H1 (cell line): ENCODE measurements at regions not wholly inside any gene's neighbourhood (a gene's known extent, or its start where the extent isn't known, plus 50 kb on each side); places are given as distances from the start of the nearest gene placed in this dataset.

Source experiments
- CTCF ChIA-PET: fragments of 300-600 bp; sonication (Branson Sonifier 250); formaldehyde crosslinking; loops from one replicate; lab custom pipeline; 2021; ENCODE audit not compliant: partially characterized antibody; lab: Charles Lee
- POLR2A ChIA-PET: fragments of 300-600 bp; sonication (Branson Sonifier 250); formaldehyde crosslinking; loops from one replicate; lab custom pipeline; 2021; ENCODE audit warnings: inconsistent platforms; ENCODE audit not compliant: partially characterized antibody; lab: Charles Lee
- DNase-seq, 2 experiments: peaks; one replicate each; pipeline versions ENCODE4 v3.0.0 to v3.0.0-alpha.2; 2010 to 2022; ENCODE audit warnings: low spot score in 2 of 2, low read depth in 1 of 2, mixed read lengths in 1 of 2
- FAIRE-seq: peaks from 2 replicates; lab custom pipeline; 2011; peaks lifted over from hg19 to GRCh38; lab: Jason Lieb, UNC
- H2AFZ ChIP-seq: 2 replicates; pipeline ENCODE4 v1.8.1; 2012; ENCODE audit warnings: low read length, inconsistent platforms
- H2AK5ac ChIP-seq: 2 replicates; pipeline ENCODE4 v1.6.1; 2013; ENCODE audit warnings: low read depth, low read length
- H2BK120ac ChIP-seq: replicated peaks from 2 replicates; pipeline ENCODE3; 2013; ENCODE audit warnings: low read depth, low read length, inconsistent platforms
- H2BK12ac ChIP-seq: 2 replicates; pipeline ENCODE4 v1.6.1; 2013; ENCODE audit warnings: low read depth, low read length
- H2BK15ac ChIP-seq: 2 replicates; pipeline ENCODE4 v1.6.1; 2013; ENCODE audit warnings: low read length
- H2BK20ac ChIP-seq: 2 replicates; pipeline ENCODE4 v1.6.1; 2013; ENCODE audit warnings: low read length
- H2BK5ac ChIP-seq: 2 replicates; pipeline ENCODE4 v1.6.1; 2013; ENCODE audit warnings: low read depth, low read length
- H3K14ac ChIP-seq: 2 replicates; pipeline ENCODE4 v1.6.1; 2013; ENCODE audit warnings: inconsistent platforms; ENCODE audit not compliant: insufficient read length
- H3K18ac ChIP-seq: 2 replicates; pipeline ENCODE4 v1.6.1; 2013; ENCODE audit warnings: low read length; ENCODE audit errors: extremely low read depth
- H3K23ac ChIP-seq: 2 replicates; pipeline ENCODE4 v1.6.1; 2013; ENCODE audit warnings: inconsistent platforms; ENCODE audit not compliant: insufficient read length
- H3K23me2 ChIP-seq: 2 replicates; pipeline ENCODE4 v1.6.1; 2013; ENCODE audit warnings: low read depth, low read length
- H3K27ac ChIP-seq: 2 replicates; pipeline ENCODE4 v1.6.1; 2011; ENCODE audit warnings: low read depth, low read length, inconsistent platforms
- H3K27me3 ChIP-seq, 4 experiments: replicated peaks in 1 of 4; 1 replicate in 1 of 4; 2 replicates in 3 of 4; pipeline versions ENCODE4 v1.6.1 to v1.8.1; 2011 to 2013; ENCODE audit warnings: low read length in 3 of 4, mild to moderate bottlenecking in 3 of 4, inconsistent platforms in 2 of 4, mixed read lengths in 2 of 4, moderate library complexity in 1 of 4; ENCODE audit not compliant: control insufficient read depth in 3 of 4, insufficient read depth in 3 of 4; ENCODE audit errors: extremely low read depth in 1 of 4
- H3K36me3 ChIP-seq, 4 experiments: 2 replicates each; pipeline versions ENCODE4 v1.6.1 to v1.8.1; 2011 to 2013; ENCODE audit warnings: mild to moderate bottlenecking in 4 of 4, low read length in 3 of 4, moderate library complexity in 2 of 4, control low read depth in 1 of 4, inconsistent platforms in 1 of 4; ENCODE audit not compliant: insufficient read depth in 4 of 4, control insufficient read depth in 2 of 4
- H3K4ac ChIP-seq: replicated peaks from 2 replicates; pipeline ENCODE3; 2013; ENCODE audit warnings: low read length, low read depth, mixed read lengths, inconsistent platforms; ENCODE audit not compliant: insufficient read length
- H3K4me1 ChIP-seq, 4 experiments: replicated peaks in 1 of 4; 1 replicate in 1 of 4; 2 replicates in 3 of 4; pipeline versions ENCODE4 v1.6.1 to v1.8.1; 2011 to 2013; ENCODE audit warnings: low read length in 3 of 4, inconsistent platforms in 2 of 4, mixed read lengths in 1 of 4; ENCODE audit not compliant: insufficient read depth in 4 of 4, control insufficient read depth in 3 of 4
- H3K4me2 ChIP-seq, 2 experiments: 2 replicates each; pipeline versions ENCODE4 v1.6.1 to v1.8.1; 2011 to 2013; ENCODE audit warnings: low read depth in 2 of 2, low read length in 2 of 2, control low read depth in 1 of 2, inconsistent platforms in 1 of 2, mild to moderate bottlenecking in 1 of 2; ENCODE audit not compliant: insufficient read depth in 1 of 2
- H3K4me3 ChIP-seq, 4 experiments: fragments of 200-600, 300-600 bp in 1 of 4; sonication (generic), shearing (Covaris generic), sonication (Bioruptor Twin) in 1 of 4; 2 replicates each; pipeline versions ENCODE4 v1.5.1 to v1.8.1; 2011 to 2016; ENCODE audit warnings: low read length in 4 of 4, low read depth in 3 of 4, control low read depth in 2 of 4, inconsistent platforms in 2 of 4, mild to moderate bottlenecking in 2 of 4, mixed read lengths in 1 of 4, moderate library complexity in 1 of 4; ENCODE audit not compliant: insufficient read depth in 2 of 4; ENCODE audit errors: extremely low read depth in 1 of 4
- H3K56ac ChIP-seq: replicated peaks from 2 replicates; pipeline ENCODE3; 2013; ENCODE audit warnings: low read depth, mild to moderate bottlenecking, mixed read lengths, low read length, inconsistent platforms; ENCODE audit not compliant: insufficient read length
- H3K79me1 ChIP-seq: 2 replicates; pipeline ENCODE4 v1.6.1; 2013; ENCODE audit warnings: low read depth, low read length, control low read depth
- H3K79me2 ChIP-seq, 2 experiments: 2 replicates each; pipeline versions ENCODE4 v1.6.1 to v1.8.1; 2012 to 2013; ENCODE audit warnings: low read length in 2 of 2, mild to moderate bottlenecking in 2 of 2, inconsistent platforms in 1 of 2; ENCODE audit not compliant: insufficient read depth in 2 of 2, control insufficient read depth in 1 of 2
- H3K9ac ChIP-seq, 4 experiments: replicated peaks in 1 of 4; 1 replicate in 1 of 4; 2 replicates in 3 of 4; pipeline versions ENCODE4 v1.6.1 to v1.8.1; 2011 to 2013; ENCODE audit warnings: low read depth in 3 of 4, low read length in 3 of 4, control low read depth in 2 of 4, mild to moderate bottlenecking in 2 of 4, moderate library complexity in 2 of 4, inconsistent platforms in 1 of 4; ENCODE audit errors: extremely low read depth in 1 of 4
- H3K9me3 ChIP-seq, 2 experiments: 2 replicates each; pipeline versions ENCODE4 v1.6.1 to v1.8.1; 2012 to 2013; ENCODE audit warnings: mild to moderate bottlenecking in 2 of 2, moderate library complexity in 2 of 2, control low read depth in 1 of 2, inconsistent platforms in 1 of 2, low read depth in 1 of 2, low read length in 1 of 2, mixed read lengths in 1 of 2; ENCODE audit not compliant: insufficient read depth in 2 of 2
- H4K20me1 ChIP-seq, 2 experiments: replicated peaks in 1 of 2; 2 replicates each; pipeline versions ENCODE3 to v1.8.1; 2011 to 2013; ENCODE audit warnings: inconsistent platforms in 2 of 2, low read length in 2 of 2, mild to moderate bottlenecking in 1 of 2; ENCODE audit not compliant: insufficient read depth in 2 of 2, control insufficient read depth in 1 of 2
- H4K5ac ChIP-seq: 2 replicates; pipeline ENCODE4 v1.6.1; 2013; ENCODE audit warnings: low read length, low read depth, mixed read lengths, inconsistent platforms; ENCODE audit not compliant: insufficient read length
- H4K8ac ChIP-seq: 2 replicates; pipeline ENCODE4 v1.8.0; 2013; ENCODE audit warnings: mild to moderate bottlenecking, moderate library complexity, low read length, inconsistent platforms; ENCODE audit not compliant: insufficient read depth; ENCODE audit errors: extremely low read depth
- H4K91ac ChIP-seq: replicated peaks from 2 replicates; pipeline ENCODE3; 2013; ENCODE audit warnings: low read length, mixed read lengths, inconsistent platforms; ENCODE audit not compliant: insufficient read length
- BCL11A ChIP-seq, 2 experiments: IDR thresholded peaks; one replicate each; pipeline ENCODE4 v1.6.1; 2011; ENCODE audit warnings: low read depth in 2 of 2, low read length in 2 of 2, mild to moderate bottlenecking in 2 of 2
- BRCA1 ChIP-seq: IDR thresholded peaks from 2 replicates; pipeline ENCODE4 v1.6.1; 2012; ENCODE audit warnings: low read depth, low read length, improper control_type of control experiment
- CBX8 ChIP-seq: fragments of 300-800, 300-1000 bp; sonication (generic); IDR thresholded peaks from 2 replicates; pipeline ENCODE4 v1.7.1; 2016; ENCODE audit warnings: low read depth, low read length, borderline replicate concordance
- CEBPB ChIP-seq: IDR thresholded peaks from 2 replicates; pipeline ENCODE4 v1.6.1; 2012; ENCODE audit warnings: low read depth, low read length
- CHD1 ChIP-seq: IDR thresholded peaks from 2 replicates; pipeline ENCODE4 v1.6.1; 2012; ENCODE audit warnings: low read depth, low read length, improper control_type of control experiment
- HDAC2 ChIP-seq, 2 experiments: fragments of 300-600 bp in 1 of 2; sonication (generic) in 1 of 2; IDR thresholded peaks; 2 replicates each; pipeline ENCODE4 v1.6.1; 2011 to 2012; ENCODE audit warnings: low read depth in 2 of 2, low read length in 2 of 2, mild to moderate bottlenecking in 2 of 2, moderate library complexity in 2 of 2, borderline replicate concordance in 1 of 2, inconsistent platforms in 1 of 2
- POU5F1 ChIP-seq: IDR thresholded peaks from 2 replicates; pipeline ENCODE4 v1.6.1; 2011; ENCODE audit warnings: low read depth, mild to moderate bottlenecking, low read length, moderate library complexity
- RXRA ChIP-seq: IDR thresholded peaks from 2 replicates; pipeline ENCODE4 v1.6.1; 2011; ENCODE audit warnings: low read depth, mild to moderate bottlenecking, low read length, moderate library complexity; ENCODE audit not compliant: insufficient read depth
- WGBS, 2 experiments: shearing (Covaris generic) in 1 of 2; methylation state at CpG; one replicate each; pipeline versions ENCODE4 v1.1.6 to v1.1.7; 2013 to 2015; ENCODE audit warnings: low lambda C conversion rate in 2 of 2, mixed read lengths in 2 of 2, inconsistent platforms in 1 of 2, low coverage in 1 of 2, missing lambda C conversion rate in 1 of 2; ENCODE audit not compliant: insufficient replicate concordance in 2 of 2, insufficient coverage in 1 of 2, insufficient read length in 1 of 2; ENCODE audit errors: extremely low coverage in 1 of 2, missing lambda C conversion rate in 1 of 2; 5-methylcytosine and 5-hydroxymethylcytosine counted together

GRCh38 chr22:34370711-34371110, 450.4 kb upstream of the LARGE1 start:
- H3K4me3 ChIP-seq, result no peak overlapping the region
- CTCF ChIA-PET, result interaction anchor here (1.2 kb wide), 1 partner anchor 14 kb away, joined by 3 read pairs; no protein-coding TSS in a partner anchor
- H3K18ac ChIP-seq, result no peak overlapping the region
- no peak overlapping the region for H4K5ac ChIP-seq
- no peak overlapping the region for H2BK20ac ChIP-seq
- POLR2A ChIA-PET, result no interaction called here
- no peak overlapping the region for H3K4me2 ChIP-seq
- no peaks in the 10 kb centered on the region for H3K79me1 ChIP-seq
- no peak overlapping the region for H2BK5ac ChIP-seq
- no peak overlapping the region for H4K91ac ChIP-seq
- H3K4ac ChIP-seq, result no peak overlapping the region
- H3K23ac ChIP-seq, result no peak overlapping the region
- no peak overlapping the region for H3K14ac ChIP-seq
- H2AK5ac ChIP-seq, result no peak overlapping the region
- no peak overlapping the region for H3K9ac ChIP-seq
- no peak for DNase-seq
- no peak overlapping the region for H2BK15ac ChIP-seq
- no peak overlapping the region for H2AFZ ChIP-seq
- WGBS, 2 experiments, result 97% methylated on average over 2 of the region's 2 CpGs; no CpG with 5 or more reads in 1 of the 2 experiments
- no peak for FAIRE-seq
- no peaks in the 10 kb centered on the region for H3K23me2 ChIP-seq
- H2BK120ac ChIP-seq, result no peak overlapping the region
- H3K9me3 ChIP-seq, result no peaks in the 10 kb centered on the region
- no peaks in the 10 kb centered on the region for H3K4me1 ChIP-seq
- H3K27ac ChIP-seq, result no peak overlapping the region
- H4K8ac ChIP-seq, result no peak overlapping the region
- TF ChIP-seq HDAC2 (IDR thresholded peaks at IDR 0.05; ENCODE audit: borderline replicate concordance in 1 of 2, low read depth in 2 of 2, low read length in 2 of 2), result no peak
- no peak for TF ChIP-seq CEBPB
- TF ChIP-seq CBX8, result no peak
- TF ChIP-seq BCL11A (IDR thresholded peaks at IDR 0.05; ENCODE audit: low read depth in 2 of 2, low read length in 2 of 2), result no peak
- TF ChIP-seq RXRA, result no peak
- no peak for TF ChIP-seq BRCA1
- no peak for TF ChIP-seq POU5F1
- no peak for TF ChIP-seq CHD1
- no peaks in the 10 kb centered on the region for H4K20me1 ChIP-seq
- H3K56ac ChIP-seq, result no peak overlapping the region
- no peaks in the 10 kb centered on the region for H3K27me3 ChIP-seq
- no peaks in the 10 kb centered on the region for H3K79me2 ChIP-seq
- no peaks in the 10 kb centered on the region for H3K36me3 ChIP-seq
- no peak overlapping the region for H2BK12ac ChIP-seq
